Activated CD4-positive, alpha-beta T cell treated with anti-CD3 and anti-CD28 coated beads, Interleukin-10, Interleukin-2, amounts not matched to agents 100 ng/mL and 50 ng/mL, durations not matched to agents 16 hours and 8 hours (primary cell): ENCODE measurements at regions not wholly inside any gene's neighbourhood (a gene's known extent, or its start where the extent isn't known, plus 50 kb on each side); places are given as distances from the start of the nearest gene placed in this dataset.
"Not testable (repeated sequence)": the region's sequence is repeated elsewhere in the genome, so short reads cannot be mapped to it uniquely, and the experiment has no call there.

Experiments used
- DNase-seq: peaks from one replicate; pipeline ENCODE4 v3.0.0-alpha.2; 2020

- no peak for DNase-seq
Observed at GRCh38 chr4:189128341-189128740, 812.3 kb upstream of the FRG1 start.

- no peak for DNase-seq
Observed at GRCh38 chr4:189129044-189129694, 811.5 kb upstream of the FRG1 start.

GRCh38 chr4:189131118-189131517 lies 809.6 kb upstream of the FRG1 start:
- no peak for DNase-seq

GRCh38 chr4:189136462-189136861 lies 804.2 kb upstream of the FRG1 start:
- no peak for DNase-seq

- DNase-seq = no peak
Observed at GRCh38 chr4:189143263-189143952, 797.3 kb upstream of the FRG1 start.

GRCh38 chr4:189147005-189147929 lies 793.4 kb upstream of the FRG1 start:
- DNase-seq = no peak

GRCh38 chr4:189155083-189155482 lies 785.6 kb upstream of the FRG1 start:
- DNase-seq = not testable (repeated sequence)

- no peak for DNase-seq
Observed at GRCh38 chr4:189162073-189162789, 778.4 kb upstream of the FRG1 start.

GRCh38 chr4:189162888-189163287 lies 777.8 kb upstream of the FRG1 start:
- DNase-seq = no peak

- no peak for DNase-seq
Observed at GRCh38 chr4:189176002-189176401, 764.7 kb upstream of the FRG1 start.

GRCh38 chr4:189177130-189177529 lies 763.5 kb upstream of the FRG1 start:
- DNase-seq = no peak

GRCh38 chr4:189178125-189178746 lies 762.4 kb upstream of the FRG1 start:
- DNase-seq = no peak

GRCh38 chr4:189185810-189186432 lies 754.8 kb upstream of the FRG1 start:
- no peak for DNase-seq

GRCh38 chr4:189187531-189188052 lies 753.1 kb upstream of the FRG1 start:
- no peak for DNase-seq

- DNase-seq = no peak
Observed at GRCh38 chr4:189198624-189199023, 742.0 kb upstream of the FRG1 start.

- DNase-seq = no peak
Observed at GRCh38 chr4:189200353-189200752, 740.3 kb upstream of the FRG1 start.

- peak; percentile 61 for DNase-seq
Observed at GRCh38 chr4:189202182-189202868, 738.3 kb upstream of the FRG1 start.

GRCh38 chr4:189202869-189203271 lies 737.8 kb upstream of the FRG1 start:
- DNase-seq = peak; percentile 43

- no peak for DNase-seq
Observed at GRCh38 chr4:189204616-189205015, 736.1 kb upstream of the FRG1 start.

GRCh38 chr4:189206953-189207352 lies 733.7 kb upstream of the FRG1 start:
- DNase-seq = no peak

- no peak for DNase-seq
Observed at GRCh38 chr4:189207872-189208271, 732.8 kb upstream of the FRG1 start.
